RWPE1 (cell line): ENCODE measurements at regions not wholly inside any gene's neighbourhood (a gene's known extent, or its start where the extent isn't known, plus 50 kb on each side); places are given as distances from the start of the nearest gene placed in this dataset.

Experiments
- CTCF ChIA-PET: fragments of 350-600 bp; sonication (Branson Sonifier 250); formaldehyde crosslinking; extraction: SDS; loops from one replicate; lab custom pipeline; 2021; lab: Yijun Ruan, JAX
- POLR2A ChIA-PET: fragments of 400-600 bp; formaldehyde crosslinking; extraction: SDS; loops from one replicate; lab custom pipeline; 2020; ENCODE audit warnings: antibody characterized with exemption; ENCODE audit not compliant: low non-redundant PET; lab: Yijun Ruan, JAX
- DNase-seq: peaks from one replicate; pipeline ENCODE4 v3.0.0; 2012; ENCODE audit warnings: low spot score
- H3K27ac ChIP-seq: fragments of 450-650 bp; 2 replicates; pipeline ENCODE4 v1.5.1; 2017
- CTCF ChIP-seq: fragments of 450-650 bp; conservative IDR thresholded peaks from 2 replicates; pipeline ENCODE4 v1.5.1; 2017; ENCODE audit warnings: low read depth, mild to moderate bottlenecking

- TF ChIP-seq CTCF = no peak
- POLR2A ChIA-PET = no interaction called here
- no peak overlapping the region for H3K27ac ChIP-seq
- DNase-seq = no peak
- CTCF ChIA-PET = no interaction called here
Observed at GRCh38 chr4:142960126-142960525, 114.0 kb upstream of the INPP4B start.

GRCh38 chr4:142960867-142961644 lies 115.0 kb upstream of the INPP4B start:
- CTCF ChIA-PET = interaction anchor here (0.6 kb wide), 1 partner anchor 13 kb away, joined by 4 read pairs; no protein-coding TSS in a partner anchor
- no peak for TF ChIP-seq CTCF
- POLR2A ChIA-PET = no interaction called here
- no peak for DNase-seq
- no peak overlapping the region for H3K27ac ChIP-seq

GRCh38 chr4:142961866-142962265 lies 115.8 kb upstream of the INPP4B start:
- ChIA-PET CTCF (interaction anchor here (0.6 kb wide), 1 partner anchor 13 kb away, joined by 4 read pairs; no protein-coding TSS in a partner anchor), POLR2A (no interaction called here)
- no peak overlapping the region for H3K27ac ChIP-seq
- no peak for DNase-seq
- TF ChIP-seq CTCF = no peak

- ChIA-PET POLR2A (no interaction called here), CTCF (interaction anchor here (0.6 to 1.5 kb wide), 4 partner anchors 9 to 564 kb away, joined by 3 to 7 read pairs (median 4); no protein-coding TSS in a partner anchor)
- TF ChIP-seq CTCF = no peak
- no peak for DNase-seq
- H3K27ac ChIP-seq = no peak overlapping the region
Observed at GRCh38 chr4:142974328-142974727, 128.2 kb upstream of the INPP4B start.

- no peak overlapping the region for H3K27ac ChIP-seq
- no peak for DNase-seq
- CTCF ChIA-PET = no interaction called here
- POLR2A ChIA-PET = no interaction called here
- TF ChIP-seq CTCF = no peak
Observed at GRCh38 chr4:142975618-142976017, 129.5 kb upstream of the INPP4B start.

- POLR2A ChIA-PET = no interaction called here
- H3K27ac ChIP-seq = no peak overlapping the region
- DNase-seq = no peak
- no peak for TF ChIP-seq CTCF
- CTCF ChIA-PET = interaction anchor here (0.7 kb wide), 1 partner anchor 49 kb away, joined by 5 read pairs; no protein-coding TSS in a partner anchor
Observed at GRCh38 chr4:142976482-142976881, 130.4 kb upstream of the INPP4B start.
